ENCODE measurements at regions not wholly inside any gene's neighbourhood (a gene's known extent, or its start where the extent isn't known, plus 50 kb on each side); places are given as distances from the start of the nearest gene placed in this dataset.

DNA sequence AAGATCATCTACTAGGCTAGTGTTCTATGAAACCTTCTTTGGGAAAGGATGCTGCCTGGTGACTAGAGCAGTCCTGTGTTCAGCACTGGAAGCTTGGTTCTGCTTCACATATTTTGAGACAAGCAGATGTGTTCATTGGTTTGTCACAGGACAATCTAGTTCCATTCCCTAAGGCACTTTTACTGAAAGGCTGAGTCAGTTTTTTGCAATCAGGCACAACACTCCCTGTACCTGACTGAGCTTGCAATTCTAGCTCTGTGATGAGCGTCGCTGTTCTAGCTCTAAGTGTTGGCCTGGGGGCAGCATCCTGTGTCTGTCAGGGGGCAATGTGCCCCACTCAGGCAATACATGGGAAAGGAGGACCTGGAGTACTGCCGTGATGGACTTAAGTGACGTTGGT is 144.4 kb downstream of the CAND1 start:
- Histone ChIP-seq H3K4me1 (ENCODE audit: control insufficient read depth, extremely low read depth, insufficient read depth, low read length) (peaks cover 13% of the 10 kb centered on the region), H3K27ac (ENCODE audit: control insufficient read depth, insufficient read depth, low read length) (no peak overlapping the region), H3K9ac (ENCODE audit: control insufficient read depth, extremely low read depth, insufficient read depth, low read length) (no peak overlapping the region), H3K4me2 (ENCODE audit: control insufficient read depth, extremely low read depth, insufficient read depth, low read depth, low read length) (peak overlapping the region; percentile 77), H3K27me3 (ENCODE audit: control insufficient read depth, extremely low read depth, insufficient read depth, low read length) (no peaks in the 10 kb centered on the region), H3K79me2 (ENCODE audit: control insufficient read depth, insufficient read depth, low read length) (no peaks in the 10 kb centered on the region), H3K36me3 (ENCODE audit: control insufficient read depth in 2 of 2, extremely low read depth in 1 of 2, insufficient read depth in 2 of 2, low read length in 2 of 2) (no peaks in the 10 kb centered on the region), H3K9me3 (ENCODE audit: control insufficient read depth, low read depth, low read length) (no peaks in the 10 kb centered on the region), H4K20me1 (ENCODE audit: control insufficient read depth, extremely low read depth, insufficient read depth, low read length) (no peaks in the 10 kb centered on the region), H3K9me1 (ENCODE audit: control insufficient read depth, extremely low read depth, insufficient read depth, low read length) (no peaks in the 10 kb centered on the region), H2AFZ (ENCODE audit: control insufficient read depth, low read length) (no peak overlapping the region), H3K4me3 (ENCODE audit: control insufficient read depth in 2 of 3, extremely low read depth in 1 of 3, insufficient read depth in 2 of 3, low read depth in 1 of 3, low read length in 3 of 3) (peak overlapping the region in 1 of 3 experiments; percentile 31)
- DNase-seq (ENCODE audit: low read depth, low spot score) (no peak), FAIRE-seq (peak; percentile 100)
- dilution Hi-C loops (cut with MboI; ENCODE audit: extremely low pct_ligation_motif_present, low sequenced_read_pairs): no loop called here
- TF ChIP-seq, protein P1, sequence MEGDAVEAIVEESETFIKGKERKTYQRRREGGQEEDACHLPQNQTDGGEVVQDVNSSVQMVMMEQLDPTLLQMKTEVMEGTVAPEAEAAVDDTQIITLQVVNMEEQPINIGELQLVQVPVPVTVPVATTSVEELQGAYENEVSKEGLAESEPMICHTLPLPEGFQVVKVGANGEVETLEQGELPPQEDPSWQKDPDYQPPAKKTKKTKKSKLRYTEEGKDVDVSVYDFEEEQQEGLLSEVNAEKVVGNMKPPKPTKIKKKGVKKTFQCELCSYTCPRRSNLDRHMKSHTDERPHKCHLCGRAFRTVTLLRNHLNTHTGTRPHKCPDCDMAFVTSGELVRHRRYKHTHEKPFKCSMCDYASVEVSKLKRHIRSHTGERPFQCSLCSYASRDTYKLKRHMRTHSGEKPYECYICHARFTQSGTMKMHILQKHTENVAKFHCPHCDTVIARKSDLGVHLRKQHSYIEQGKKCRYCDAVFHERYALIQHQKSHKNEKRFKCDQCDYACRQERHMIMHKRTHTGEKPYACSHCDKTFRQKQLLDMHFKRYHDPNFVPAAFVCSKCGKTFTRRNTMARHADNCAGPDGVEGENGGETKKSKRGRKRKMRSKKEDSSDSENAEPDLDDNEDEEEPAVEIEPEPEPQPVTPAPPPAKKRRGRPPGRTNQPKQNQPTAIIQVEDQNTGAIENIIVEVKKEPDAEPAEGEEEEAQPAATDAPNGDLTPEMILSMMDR (optimal IDR thresholded peaks at IDR 0.05 in 1 of 3, IDR thresholded peaks at IDR 0.05 in 1 of 3, conservative IDR thresholded peaks at IDR 0.05 in 1 of 3; ENCODE audit: extremely low read depth in 1 of 3, insufficient read depth in 2 of 3, low read length in 3 of 3): peak; percentile 38 to 49 (median 46)
- no peak for TF ChIP-seq EZH2 (IDR thresholded peaks at IDR 0.05; ENCODE audit: low read length)

DNA sequence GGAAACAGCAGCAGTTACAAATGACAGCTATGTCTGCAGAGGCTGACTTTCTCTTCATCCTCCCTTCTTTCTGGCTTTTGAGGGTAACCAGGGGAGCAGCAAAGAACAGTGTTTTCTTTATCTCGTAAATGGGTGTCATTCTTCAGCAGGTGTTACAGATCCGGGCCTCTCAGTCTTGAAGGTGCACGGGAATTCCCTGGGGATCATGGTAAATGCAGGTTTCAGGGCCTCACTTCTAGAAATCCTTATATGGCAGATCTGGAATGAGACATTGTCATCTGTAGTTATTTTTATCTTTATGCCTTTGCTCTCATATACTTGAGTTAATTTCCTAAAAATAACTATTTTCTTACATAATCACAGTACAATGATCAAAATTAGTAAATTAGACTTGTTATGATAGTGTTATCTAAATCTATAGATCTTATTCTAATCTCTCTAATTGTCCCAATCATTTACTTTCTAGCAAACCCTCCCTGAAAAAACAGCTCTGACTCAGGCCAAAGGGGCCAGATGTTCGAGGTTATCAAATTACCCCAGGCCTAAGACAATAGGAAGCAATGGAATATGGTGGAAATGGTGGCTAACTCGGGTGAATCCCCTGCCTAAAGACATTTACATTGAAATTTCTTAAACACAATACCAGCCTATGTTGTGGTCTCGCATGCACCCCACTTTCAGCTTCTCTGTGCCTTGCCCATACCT is 145.0 kb downstream of the CAND1 start:
- dilution Hi-C loops (cut with MboI; ENCODE audit: extremely low pct_ligation_motif_present, low sequenced_read_pairs): no loop called here
- H3K27ac ChIP-seq (ENCODE audit: control insufficient read depth, insufficient read depth, low read length): no peak overlapping the region
- H3K4me3 ChIP-seq (ENCODE audit: control insufficient read depth in 2 of 3, extremely low read depth in 1 of 3, insufficient read depth in 2 of 3, low read depth in 1 of 3, low read length in 3 of 3): peak overlapping the region in 1 of 3 experiments; percentile 31
- no peaks in the 10 kb centered on the region for H3K9me1 ChIP-seq (ENCODE audit: control insufficient read depth, extremely low read depth, insufficient read depth, low read length)
- H3K27me3 ChIP-seq (ENCODE audit: control insufficient read depth, extremely low read depth, insufficient read depth, low read length): no peaks in the 10 kb centered on the region
- no peaks in the 10 kb centered on the region for H3K9me3 ChIP-seq (ENCODE audit: control insufficient read depth, low read depth, low read length)
- no peak overlapping the region for H2AFZ ChIP-seq (ENCODE audit: control insufficient read depth, low read length)
- FAIRE-seq (no peak), DNase-seq (ENCODE audit: low read depth, low spot score) (no peak)
- no peaks in the 10 kb centered on the region for H3K79me2 ChIP-seq (ENCODE audit: control insufficient read depth, insufficient read depth, low read length)
- no peak overlapping the region for H3K9ac ChIP-seq (ENCODE audit: control insufficient read depth, extremely low read depth, insufficient read depth, low read length)
- peak overlapping the region; percentile 77 for H3K4me2 ChIP-seq (ENCODE audit: control insufficient read depth, extremely low read depth, insufficient read depth, low read depth, low read length)
- H4K20me1 ChIP-seq (ENCODE audit: control insufficient read depth, extremely low read depth, insufficient read depth, low read length): no peaks in the 10 kb centered on the region
- no peak for TF ChIP-seq EZH2 (IDR thresholded peaks at IDR 0.05; ENCODE audit: low read length)
- TF ChIP-seq, protein P1 (optimal IDR thresholded peaks at IDR 0.05 in 1 of 3, IDR thresholded peaks at IDR 0.05 in 1 of 3, conservative IDR thresholded peaks at IDR 0.05 in 1 of 3; ENCODE audit: extremely low read depth in 1 of 3, insufficient read depth in 2 of 3, low read length in 3 of 3): no peak
- peaks cover 13% of the 10 kb centered on the region for H3K4me1 ChIP-seq (ENCODE audit: control insufficient read depth, extremely low read depth, insufficient read depth, low read length)
- H3K36me3 ChIP-seq (ENCODE audit: control insufficient read depth in 2 of 2, extremely low read depth in 1 of 2, insufficient read depth in 2 of 2, low read length in 2 of 2): no peaks in the 10 kb centered on the region

All from keratinocyte (primary cell).